ENCODE measurements at regions not wholly inside any gene's neighbourhood (a gene's known extent, or its start where the extent isn't known, plus 50 kb on each side); places are given as distances from the start of the nearest gene placed in this dataset.

GRCh38 chr21:18476639-18477038 lies 73.1 kb upstream of the TMPRSS15 start:
- TF ChIP-seq CTCF (IDR thresholded peaks at IDR 0.05) (no peak), EP300 (IDR thresholded peaks at IDR 0.05) (no peak)
